Calu3 (cell line): ENCODE measurements at regions not wholly inside any gene's neighbourhood (a gene's known extent, or its start where the extent isn't known, plus 50 kb on each side); places are given as distances from the start of the nearest gene placed in this dataset.

Experiments used
- BruUV-seq: library from RNA; stranded (reverse); fragments of 400-500 nt; replicated peaks from 2 replicates; lab custom pipeline; 2021; lab: Mats Ljungman, UMichigan
- CTCF ChIA-PET: fragments of 300-600 bp; sonication (Branson Sonifier 250); formaldehyde crosslinking; loops from one replicate; lab custom pipeline; 2022; ENCODE audit warnings: antibody characterized with exemption; lab: Charles Lee
- DNase-seq: peaks from one replicate; pipeline ENCODE4 v3.0.0; 2022
- H3K27ac Mint-ChIP-seq: one replicate; pipeline ENCODE4 v1.8.0; 2022; ENCODE audit warnings: mixed read lengths; ENCODE audit not compliant: unreplicated experiment
- H3K27me3 Mint-ChIP-seq: one replicate; pipeline ENCODE4 v1.8.0; 2022; ENCODE audit warnings: mixed read lengths; ENCODE audit not compliant: unreplicated experiment
- H3K36me3 Mint-ChIP-seq: one replicate; pipeline ENCODE4 v1.8.0; 2022; ENCODE audit warnings: mild to moderate bottlenecking, moderate library complexity, mixed read lengths; ENCODE audit not compliant: insufficient read depth, unreplicated experiment
- H3K4me1 Mint-ChIP-seq: one replicate; pipeline ENCODE4 v1.8.0; 2022; ENCODE audit warnings: mild to moderate bottlenecking, low read depth, mixed read lengths; ENCODE audit not compliant: unreplicated experiment
- H3K4me3 Mint-ChIP-seq: one replicate; pipeline ENCODE4 v1.8.0; 2022; ENCODE audit warnings: mild to moderate bottlenecking, low read depth, moderate library complexity, mixed read lengths; ENCODE audit not compliant: unreplicated experiment
- H3K9me3 Mint-ChIP-seq: one replicate; pipeline ENCODE4 v1.8.0; 2022; ENCODE audit warnings: low read depth, mixed read lengths; ENCODE audit not compliant: unreplicated experiment
- CTCF ChIP-seq: fragments of 200-600 bp; IDR thresholded peaks from one replicate; pipeline ENCODE4 v1.8.0; 2022; ENCODE audit warnings: antibody characterized with exemption; ENCODE audit not compliant: unreplicated experiment
- intact Hi-C: fragments of 100-400 bp; cut with micrococcal nuclease; formaldehyde crosslinking; loops from one replicate; pipeline ENCODE4 v1.10.0; 2022; ENCODE audit not compliant: unreplicated experiment

DNA sequence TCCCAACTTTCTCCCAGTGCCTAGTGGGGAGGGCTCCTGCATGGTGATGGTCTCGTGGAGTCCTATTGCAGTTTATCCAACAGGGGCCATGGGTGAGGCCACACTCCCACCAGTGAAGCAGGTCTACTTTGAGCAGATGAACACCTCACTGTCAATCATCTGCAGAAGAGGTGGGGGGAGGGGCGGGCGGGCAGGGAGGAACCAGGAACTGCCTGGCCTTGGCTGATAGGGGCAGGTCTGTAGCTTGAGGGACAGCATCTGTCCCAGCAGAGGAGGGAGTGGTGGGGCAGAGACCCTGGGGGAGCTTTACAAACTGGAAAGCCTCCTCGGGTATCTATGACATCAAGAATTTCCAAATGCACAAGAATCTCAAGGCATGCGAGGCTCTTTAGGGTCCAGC, 58.7 kb upstream of the ZNF423 start:
- DNase-seq = no peak
- TF ChIP-seq CTCF = no peak
- H3K4me3 Mint-ChIP-seq = no peak overlapping the region
- H3K27ac Mint-ChIP-seq = no peak overlapping the region
- H3K9me3 Mint-ChIP-seq = no peaks in the 10 kb centered on the region
- intact Hi-C loops = no loop called here
- CTCF ChIA-PET = no interaction called here
- no TSS peak for BruUV-seq
- H3K4me1 Mint-ChIP-seq = no peaks in the 10 kb centered on the region
- no peaks in the 10 kb centered on the region for H3K36me3 Mint-ChIP-seq
- peaks cover 64% of the 10 kb centered on the region for H3K27me3 Mint-ChIP-seq

- TF ChIP-seq CTCF = no peak
- no peak overlapping the region for H3K4me3 Mint-ChIP-seq
- peaks cover 47% of the 10 kb centered on the region for H3K27me3 Mint-ChIP-seq
- intact Hi-C loops = no loop called here
- no peaks in the 10 kb centered on the region for H3K4me1 Mint-ChIP-seq
- no peak for DNase-seq
- BruUV-seq = no TSS peak
- H3K27ac Mint-ChIP-seq = no peak overlapping the region
- CTCF ChIA-PET = no interaction called here
- no peaks in the 10 kb centered on the region for H3K36me3 Mint-ChIP-seq
- no peaks in the 10 kb centered on the region for H3K9me3 Mint-ChIP-seq
Measured at GRCh38 chr16:49918257-49918656, 62.3 kb upstream of the ZNF423 start.

GRCh38 chr16:49919327-49919726, 63.4 kb upstream of the ZNF423 start:
- intact Hi-C loops = no loop called here
- peaks cover 47% of the 10 kb centered on the region for H3K27me3 Mint-ChIP-seq
- H3K27ac Mint-ChIP-seq = no peak overlapping the region

DNA sequence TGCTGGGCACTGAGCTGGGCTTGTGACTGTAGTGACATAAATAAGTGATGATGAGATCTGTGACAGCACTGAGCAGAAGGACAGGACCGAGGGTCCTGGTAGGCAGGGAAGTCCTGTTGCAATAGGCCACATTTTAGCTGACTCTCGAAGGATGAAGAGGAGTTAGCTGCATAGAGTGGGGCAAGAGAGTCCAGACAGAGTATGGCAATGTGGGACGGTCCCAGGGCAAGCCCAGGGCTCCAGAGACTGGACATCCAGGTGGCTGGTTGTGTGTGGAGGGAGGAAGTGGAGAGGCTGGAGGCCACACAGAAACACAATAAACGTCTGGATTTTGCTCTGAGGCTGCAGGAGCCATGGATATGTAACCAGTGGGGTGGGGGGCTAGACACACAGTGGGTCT, 64.5 kb upstream of the ZNF423 start:
- no peak for TF ChIP-seq CTCF
- H3K4me3 Mint-ChIP-seq = no peak overlapping the region
- intact Hi-C loops = loop anchor here (5.0 kb wide), 1 partner anchor 313 kb away; no protein-coding TSS in a partner anchor
- no peaks in the 10 kb centered on the region for H3K9me3 Mint-ChIP-seq
- no TSS peak for BruUV-seq
- H3K4me1 Mint-ChIP-seq = no peaks in the 10 kb centered on the region
- H3K27ac Mint-ChIP-seq = no peak overlapping the region
- DNase-seq = no peak
- H3K27me3 Mint-ChIP-seq = peaks cover 47% of the 10 kb centered on the region
- no peaks in the 10 kb centered on the region for H3K36me3 Mint-ChIP-seq
- CTCF ChIA-PET = interaction anchor here (0.6 to 0.9 kb wide), 2 partner anchors 16 to 559 kb away, joined by 3 read pairs; no protein-coding TSS in a partner anchor

More at GRCh38 chr16:49919327-49919726, 63.4 kb upstream of the ZNF423 start:
- no peaks in the 10 kb centered on the region for H3K36me3 Mint-ChIP-seq
- no peaks in the 10 kb centered on the region for H3K4me1 Mint-ChIP-seq
- no TSS peak for BruUV-seq
- DNase-seq = no peak
- no peak overlapping the region for H3K4me3 Mint-ChIP-seq
- TF ChIP-seq CTCF = no peak
- no peaks in the 10 kb centered on the region for H3K9me3 Mint-ChIP-seq
- CTCF ChIA-PET = interaction anchor here (0.6 to 0.9 kb wide), 2 partner anchors 17 to 457 kb away, joined by 3 to 4 read pairs; no protein-coding TSS in a partner anchor
